Liver (tissue), 7 donors: ENCODE measurements at regions not wholly inside any gene's neighbourhood (a gene's known extent, or its start where the extent isn't known, plus 50 kb on each side); places are given as distances from the start of the nearest gene placed in this dataset.

Experiments used
- DNase-seq: peaks from one replicate; pipeline ENCODE4 v3.0.0-alpha.2; 2017; ENCODE audit warnings: low spot score
- H3K27ac ChIP-seq, 2 donors: one replicate each; pipeline ENCODE4 v1.7.0; 2013; ENCODE audit warnings: inconsistent platforms in 2 of 2, low read length in 2 of 2, control low read depth in 1 of 2, low read depth in 1 of 2, mild to moderate bottlenecking in 1 of 2
- H3K27me3 ChIP-seq, 4 donors: one replicate each; pipeline versions ENCODE4 v1.6.1 to v1.7.0; 2013; ENCODE audit warnings: low read length in 3 of 4, inconsistent platforms in 1 of 4, mild to moderate bottlenecking in 1 of 4, moderate library complexity in 1 of 4; ENCODE audit not compliant: control insufficient read depth in 4 of 4, insufficient read depth in 4 of 4
- H3K36me3 ChIP-seq, 4 donors: one replicate each; pipeline versions ENCODE4 v1.6.1 to v1.7.0; 2013; ENCODE audit warnings: low read length in 3 of 4, mild to moderate bottlenecking in 3 of 4, low read depth in 1 of 4, moderate library complexity in 1 of 4; ENCODE audit not compliant: control insufficient read depth in 4 of 4, insufficient read depth in 3 of 4
- H3K4me1 ChIP-seq, 4 donors: one replicate each; pipeline versions ENCODE4 v1.6.1 to v1.7.0; 2013; ENCODE audit warnings: low read length in 3 of 4, mild to moderate bottlenecking in 3 of 4, moderate library complexity in 1 of 4; ENCODE audit not compliant: control insufficient read depth in 4 of 4, insufficient read depth in 4 of 4
- H3K4me3 ChIP-seq, 3 donors: one replicate each; pipeline versions ENCODE4 v1.6.1 to v1.7.0; 2013; ENCODE audit warnings: low read length in 3 of 3, control low read depth in 1 of 3, low read depth in 1 of 3, mild to moderate bottlenecking in 1 of 3
- H3K9ac ChIP-seq, 2 donors: one replicate each; pipeline ENCODE4 v1.7.0; 2013; ENCODE audit warnings: low read length in 2 of 2, mild to moderate bottlenecking in 2 of 2, moderate library complexity in 2 of 2, control low read depth in 1 of 2, low read depth in 1 of 2
- H3K9me3 ChIP-seq, 4 donors: one replicate each; pipeline versions ENCODE4 v1.6.1 to v1.7.0; 2013; ENCODE audit warnings: low read length in 3 of 4; ENCODE audit not compliant: control insufficient read depth in 4 of 4
- ATF3 ChIP-seq: IDR thresholded peaks from 2 replicates; pipeline ENCODE4 v1.6.1; 2016; ENCODE audit warnings: antibody characterized with exemption
- EGR1 ChIP-seq, 2 donors: IDR thresholded peaks; 2 replicates each; pipeline ENCODE4 v1.6.1; 2016 to 2018; ENCODE audit warnings: antibody characterized with exemption in 2 of 2, low read depth in 2 of 2
- FOXA1 ChIP-seq: IDR thresholded peaks from 2 replicates; pipeline ENCODE4 v1.6.1; 2016; ENCODE audit warnings: antibody characterized with exemption
- FOXA2 ChIP-seq: IDR thresholded peaks from 2 replicates; pipeline ENCODE4 v1.6.1; 2016; ENCODE audit warnings: antibody characterized with exemption
- GABPA ChIP-seq, 2 donors: IDR thresholded peaks in 1 of 2; conservative IDR thresholded peaks in 1 of 2; 2 replicates each; pipeline ENCODE4 v1.6.1; 2016; ENCODE audit warnings: antibody characterized with exemption in 2 of 2, mild to moderate bottlenecking in 1 of 2, moderate library complexity in 1 of 2
- HNF4G ChIP-seq: IDR thresholded peaks from 2 replicates; pipeline ENCODE4 v1.6.1; 2016; ENCODE audit warnings: antibody characterized with exemption
- JUND ChIP-seq, 2 donors: IDR thresholded peaks; 2 replicates each; pipeline ENCODE4 v1.6.1; 2016; ENCODE audit warnings: antibody characterized with exemption in 2 of 2
- NR2F2 ChIP-seq: IDR thresholded peaks from 2 replicates; pipeline ENCODE4 v1.6.1; 2016; ENCODE audit warnings: antibody characterized with exemption
- RAD21 ChIP-seq, 2 donors: IDR thresholded peaks; 2 replicates each; pipeline ENCODE4 v1.6.1; 2016; ENCODE audit warnings: antibody characterized with exemption in 2 of 2, mild to moderate bottlenecking in 2 of 2
- REST ChIP-seq: IDR thresholded peaks from 2 replicates; pipeline ENCODE4 v1.6.1; 2016; ENCODE audit warnings: antibody characterized with exemption, mild to moderate bottlenecking
- RXRA ChIP-seq, 2 donors: IDR thresholded peaks; 2 replicates each; pipeline ENCODE4 v1.6.1; 2017 to 2018; ENCODE audit warnings: antibody characterized with exemption in 2 of 2, mild to moderate bottlenecking in 1 of 2
- SP1 ChIP-seq: IDR thresholded peaks from 2 replicates; pipeline ENCODE4 v1.6.1; 2018; ENCODE audit warnings: antibody characterized with exemption, mild to moderate bottlenecking
- TAF1 ChIP-seq: conservative IDR thresholded peaks from 2 replicates; pipeline ENCODE4 v1.6.1; 2016; ENCODE audit warnings: antibody characterized with exemption, mild to moderate bottlenecking
- YY1 ChIP-seq: IDR thresholded peaks from 2 replicates; pipeline ENCODE4 v1.6.1; 2016; ENCODE audit warnings: antibody characterized with exemption, mild to moderate bottlenecking
- WGBS: extraction: QIAGEN DNeasy Blood & Tissue Kit; methylation state at CpG from one replicate; pipeline ENCODE4 v1.1.7; 2013; 5-methylcytosine and 5-hydroxymethylcytosine counted together
- TF ChIP-seq, protein P1 (sequence below): IDR thresholded peaks from 2 replicates; pipeline ENCODE4 v1.6.1; 2016; ENCODE audit warnings: antibody characterized with exemption
- donor health status: healthy.
- donor health status: healthy.
- donor health status: healthy.
- donor health status: healthy.

DNA sequence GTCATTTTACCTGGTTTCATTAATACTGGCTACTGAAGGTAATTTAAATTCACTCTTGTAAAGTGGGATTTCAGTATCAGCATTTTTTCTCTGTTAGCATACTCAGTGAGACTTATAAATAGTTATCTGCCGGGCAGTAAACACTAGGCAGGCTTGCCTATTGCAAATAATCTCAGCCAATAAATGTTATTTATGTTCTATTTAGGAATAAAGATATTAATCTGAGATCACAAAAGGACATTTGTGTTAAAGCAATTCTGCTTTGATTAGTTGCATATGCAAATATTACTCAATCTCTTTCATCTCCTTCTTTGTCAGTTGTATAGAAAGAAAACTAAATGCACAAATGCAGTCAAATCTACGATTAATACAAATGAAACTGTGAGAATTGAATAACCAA lies 827.8 kb downstream of the TLE4 start:
- WGBS = 81% methylated on average over 2 of the region's 2 CpGs
- Histone ChIP-seq H3K27ac (no peak overlapping the region), H3K36me3 (no peaks in the 10 kb centered on the region), H3K9me3 (peaks cover 0 to 2% (median 0%) of the 10 kb centered on the region in 4 donors), H3K4me3 (no peak overlapping the region), H3K27me3 (no peaks in the 10 kb centered on the region), H3K4me1 (no peaks in the 10 kb centered on the region), H3K9ac (no peak overlapping the region)
- no peak for DNase-seq
- TF ChIP-seq FOXA2 (no peak), NR2F2 (no peak), FOXA1 (no peak), SP1 (no peak), HNF4G (no peak), RAD21 (IDR thresholded peaks at IDR 0.05) (no peak), GABPA (IDR thresholded peaks at IDR 0.05 in 1 of 2, conservative IDR thresholded peaks at IDR 0.05 in 1 of 2) (no peak), RXRA (IDR thresholded peaks at IDR 0.05) (no peak), TAF1 (no peak), ATF3 (no peak), EGR1 (IDR thresholded peaks at IDR 0.05; ENCODE audit: low read depth in 2 of 2) (no peak)
- TF ChIP-seq, protein P1, sequence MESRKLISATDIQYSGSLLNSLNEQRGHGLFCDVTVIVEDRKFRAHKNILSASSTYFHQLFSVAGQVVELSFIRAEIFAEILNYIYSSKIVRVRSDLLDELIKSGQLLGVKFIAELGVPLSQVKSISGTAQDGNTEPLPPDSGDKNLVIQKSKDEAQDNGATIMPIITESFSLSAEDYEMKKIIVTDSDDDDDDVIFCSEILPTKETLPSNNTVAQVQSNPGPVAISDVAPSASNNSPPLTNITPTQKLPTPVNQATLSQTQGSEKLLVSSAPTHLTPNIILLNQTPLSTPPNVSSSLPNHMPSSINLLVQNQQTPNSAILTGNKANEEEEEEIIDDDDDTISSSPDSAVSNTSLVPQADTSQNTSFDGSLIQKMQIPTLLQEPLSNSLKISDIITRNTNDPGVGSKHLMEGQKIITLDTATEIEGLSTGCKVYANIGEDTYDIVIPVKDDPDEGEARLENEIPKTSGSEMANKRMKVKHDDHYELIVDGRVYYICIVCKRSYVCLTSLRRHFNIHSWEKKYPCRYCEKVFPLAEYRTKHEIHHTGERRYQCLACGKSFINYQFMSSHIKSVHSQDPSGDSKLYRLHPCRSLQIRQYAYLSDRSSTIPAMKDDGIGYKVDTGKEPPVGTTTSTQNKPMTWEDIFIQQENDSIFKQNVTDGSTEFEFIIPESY = no peak

- Histone ChIP-seq H3K36me3 (no peaks in the 10 kb centered on the region), H3K9me3 (no peaks in the 10 kb centered on the region), H3K9ac (no peak overlapping the region), H3K27me3 (no peaks in the 10 kb centered on the region), H3K27ac (no peak overlapping the region), H3K4me1 (peaks cover 0 to 7% (median 0%) of the 10 kb centered on the region in 4 donors), H3K4me3 (no peak overlapping the region)
- DNase-seq = no peak
- no peak for TF ChIP-seq FOXA2
- no peak for TF ChIP-seq SP1
- no peak for TF ChIP-seq RAD21 (IDR thresholded peaks at IDR 0.05)
- no peak for TF ChIP-seq JUND (IDR thresholded peaks at IDR 0.05)
- no peak for TF ChIP-seq RXRA (IDR thresholded peaks at IDR 0.05)
- no peak for TF ChIP-seq REST
- WGBS = 85% methylated on average over 2 of the region's 2 CpGs
Measured at GRCh38 chr9:80387828-80388227, 816.1 kb downstream of the TLE4 start.

- Histone ChIP-seq H3K27ac (no peak overlapping the region), H3K9me3 (no peaks in the 10 kb centered on the region), H3K36me3 (no peaks in the 10 kb centered on the region), H3K4me3 (no peak overlapping the region), H3K9ac (no peak overlapping the region), H3K4me1 (peaks cover 0 to 7% (median 0%) of the 10 kb centered on the region in 4 donors), H3K27me3 (no peaks in the 10 kb centered on the region)
- no peak for DNase-seq
- WGBS = 79% methylated on average over 3 of the region's 3 CpGs
- TF ChIP-seq SP1 (no peak), FOXA1 (no peak), RAD21 (IDR thresholded peaks at IDR 0.05) (no peak), YY1 (no peak), JUND (IDR thresholded peaks at IDR 0.05) (no peak)
Measured at GRCh38 chr9:80385246-80385645, 813.5 kb downstream of the TLE4 start.
